ENCODE measurements at regions not wholly inside any gene's neighbourhood (a gene's known extent, or its start where the extent isn't known, plus 50 kb on each side); places are given as distances from the start of the nearest gene placed in this dataset.

- no peaks in the 10 kb centered on the region for H3K27me3 ChIP-seq (ENCODE audit: insufficient read depth, low read length)
- no peak overlapping the region for H3K4me3 ChIP-seq (ENCODE audit: insufficient read depth, low read length)
- H4K20me1 ChIP-seq (ENCODE audit: insufficient read depth, low read length) = no peaks in the 10 kb centered on the region
- H3K4me1 ChIP-seq (ENCODE audit: insufficient read depth, low read length) = no peaks in the 10 kb centered on the region
- no peak overlapping the region for H3K4me2 ChIP-seq (ENCODE audit: insufficient read depth, low read length)
- TF ChIP-seq CTCF (IDR thresholded peaks at IDR 0.05; ENCODE audit: extremely low read depth, low read depth, low read length) = no peak
- no peaks in the 10 kb centered on the region for H3K79me2 ChIP-seq (ENCODE audit: insufficient read depth, low read length)
- H3K9me3 ChIP-seq (ENCODE audit: low read depth, low read length) = no peaks in the 10 kb centered on the region
- DNase-seq (ENCODE audit: insufficient read length, low spot score, missing footprints) = no peak
- H3K27ac ChIP-seq (ENCODE audit: low read depth, low read length) = no peak overlapping the region
- H2AFZ ChIP-seq (ENCODE audit: low read length) = no peak overlapping the region
- no peaks in the 10 kb centered on the region for H3K36me3 ChIP-seq (ENCODE audit: insufficient read depth, low read length)
These were observed 69.2 kb upstream of the CDYL start for GRCh38 chr6:4707011-4707410.

- TF ChIP-seq CTCF (IDR thresholded peaks at IDR 0.05; ENCODE audit: extremely low read depth, low read depth, low read length) = no peak
- Histone ChIP-seq H3K27ac (ENCODE audit: low read depth, low read length) (no peak overlapping the region), H3K9me3 (ENCODE audit: low read depth, low read length) (no peaks in the 10 kb centered on the region), H2AFZ (ENCODE audit: low read length) (no peak overlapping the region), H3K4me1 (ENCODE audit: insufficient read depth, low read length) (no peaks in the 10 kb centered on the region), H3K79me2 (ENCODE audit: insufficient read depth, low read length) (no peaks in the 10 kb centered on the region), H3K27me3 (ENCODE audit: insufficient read depth, low read length) (no peaks in the 10 kb centered on the region), H3K4me3 (ENCODE audit: insufficient read depth, low read length) (no peak overlapping the region), H4K20me1 (ENCODE audit: insufficient read depth, low read length) (no peaks in the 10 kb centered on the region), H3K4me2 (ENCODE audit: insufficient read depth, low read length) (no peak overlapping the region), H3K36me3 (ENCODE audit: insufficient read depth, low read length) (no peaks in the 10 kb centered on the region)
- no peak for DNase-seq (ENCODE audit: insufficient read length, low spot score, missing footprints)
These were observed 70.4 kb upstream of the CDYL start for GRCh38 chr6:4705809-4706208.

GRCh38 chr6:4703382-4703781, 72.8 kb upstream of the CDYL start:
- no peaks in the 10 kb centered on the region for H4K20me1 ChIP-seq (ENCODE audit: insufficient read depth, low read length)
- no peak overlapping the region for H2AFZ ChIP-seq (ENCODE audit: low read length)
- TF ChIP-seq CTCF (IDR thresholded peaks at IDR 0.05; ENCODE audit: extremely low read depth, low read depth, low read length) = no peak
- H3K9me3 ChIP-seq (ENCODE audit: low read depth, low read length) = no peaks in the 10 kb centered on the region
- no peak for DNase-seq (ENCODE audit: insufficient read length, low spot score, missing footprints)
- H3K4me2 ChIP-seq (ENCODE audit: insufficient read depth, low read length) = no peak overlapping the region
- H3K27me3 ChIP-seq (ENCODE audit: insufficient read depth, low read length) = no peaks in the 10 kb centered on the region
- no peaks in the 10 kb centered on the region for H3K4me1 ChIP-seq (ENCODE audit: insufficient read depth, low read length)
- no peak overlapping the region for H3K4me3 ChIP-seq (ENCODE audit: insufficient read depth, low read length)
- H3K79me2 ChIP-seq (ENCODE audit: insufficient read depth, low read length) = no peaks in the 10 kb centered on the region
- no peaks in the 10 kb centered on the region for H3K36me3 ChIP-seq (ENCODE audit: insufficient read depth, low read length)
- H3K27ac ChIP-seq (ENCODE audit: low read depth, low read length) = no peak overlapping the region

- Histone ChIP-seq H3K27ac (ENCODE audit: low read depth, low read length) (no peak overlapping the region), H3K4me1 (ENCODE audit: insufficient read depth, low read length) (no peaks in the 10 kb centered on the region), H3K36me3 (ENCODE audit: insufficient read depth, low read length) (no peaks in the 10 kb centered on the region), H2AFZ (ENCODE audit: low read length) (no peak overlapping the region), H3K27me3 (ENCODE audit: insufficient read depth, low read length) (no peaks in the 10 kb centered on the region), H3K79me2 (ENCODE audit: insufficient read depth, low read length) (no peaks in the 10 kb centered on the region), H3K9me3 (ENCODE audit: low read depth, low read length) (no peaks in the 10 kb centered on the region), H3K4me3 (ENCODE audit: insufficient read depth, low read length) (no peak overlapping the region), H4K20me1 (ENCODE audit: insufficient read depth, low read length) (no peaks in the 10 kb centered on the region), H3K4me2 (ENCODE audit: insufficient read depth, low read length) (no peak overlapping the region)
- TF ChIP-seq CTCF (IDR thresholded peaks at IDR 0.05; ENCODE audit: extremely low read depth, low read depth, low read length) = no peak
- DNase-seq (ENCODE audit: insufficient read length, low spot score, missing footprints) = no peak
These were observed 77.1 kb upstream of the CDYL start for GRCh38 chr6:4698901-4699659.
